HepG2 (cell line): ENCODE measurements at regions not wholly inside any gene's neighbourhood (a gene's known extent, or its start where the extent isn't known, plus 50 kb on each side); places are given as distances from the start of the nearest gene placed in this dataset.
A peak's percentile ranks its signal among the peaks of the same experiment; 100 is the strongest.

ENCODE experiments used
- CREB3 ChIP-seq: sonication (generic); formaldehyde crosslinking; IDR thresholded peaks from 2 replicates; pipeline ENCODE4 v1.5.0; 2020; ENCODE audit warnings: missing genetic modification reagents
- FOXA3 ChIP-seq: IDR thresholded peaks from 2 replicates; pipeline ENCODE4 v1.6.1; 2016; ENCODE audit warnings: missing genetic modification reagents, missing compliant biosample characterization
- HNF4A ChIP-seq: sonication (generic); formaldehyde crosslinking; IDR thresholded peaks from 2 replicates; pipeline ENCODE4 v1.4.0; 2020; ENCODE audit warnings: missing genetic modification reagents
- MAFF ChIP-seq: IDR thresholded peaks from 2 replicates; pipeline ENCODE4 v1.6.1; 2011; ENCODE audit warnings: low read depth, low read length, improper control_type of control experiment
- MAFK ChIP-seq, 2 experiments: IDR thresholded peaks in 1 of 2; conservative IDR thresholded peaks in 1 of 2; 2 replicates each; pipeline ENCODE4 v1.6.1; 2011; ENCODE audit warnings: improper control_type of control experiment in 2 of 2, low read length in 2 of 2
- RARA ChIP-seq: IDR thresholded peaks from 2 replicates; pipeline ENCODE4 v1.6.1; 2016; ENCODE audit warnings: missing genetic modification reagents, missing compliant biosample characterization
- RNF2 ChIP-seq: fragments of 450-650 bp; conservative IDR thresholded peaks from 2 replicates; pipeline ENCODE4 v1.6.1; 2016; ENCODE audit warnings: low read depth
- SALL1 ChIP-seq: sonication (generic); formaldehyde crosslinking; IDR thresholded peaks from 2 replicates; pipeline ENCODE4 v1.8.0; 2022; ENCODE audit warnings: mild to moderate bottlenecking, missing genetic modification reagents
- SOX13 ChIP-seq, 3 experiments: fragments of 450-650 bp in 1 of 3; sonication (generic) in 1 of 3; formaldehyde crosslinking in 1 of 3; IDR thresholded peaks in 2 of 3; conservative IDR thresholded peaks in 1 of 3; 2 replicates each; pipeline versions ENCODE4 v1.5.0 to v1.6.1; 2016 to 2020; ENCODE audit warnings: antibody characterized with exemption in 1 of 3, mild to moderate bottlenecking in 1 of 3, missing compliant biosample characterization in 1 of 3, missing genetic modification reagents in 1 of 3, moderate library complexity in 1 of 3
- SOX5 ChIP-seq: IDR thresholded peaks from 2 replicates; pipeline ENCODE4 v1.6.1; 2016; ENCODE audit warnings: borderline replicate concordance
- TCF7 ChIP-seq: sonication (generic); IDR thresholded peaks from 2 replicates; pipeline ENCODE4 v1.6.1; 2016; ENCODE audit warnings: antibody characterized with exemption, low read depth
- ZKSCAN8 ChIP-seq: IDR thresholded peaks from 2 replicates; pipeline ENCODE4 v1.6.1; 2016; ENCODE audit warnings: borderline replicate concordance, missing genetic modification reagents, missing compliant biosample characterization
- ZNF12 ChIP-seq: sonication (generic); formaldehyde crosslinking; IDR thresholded peaks from 2 replicates; pipeline ENCODE4 v1.5.0; 2020; ENCODE audit warnings: missing genetic modification reagents
- ZNF556 ChIP-seq: sonication (generic); formaldehyde crosslinking; IDR thresholded peaks from 2 replicates; pipeline ENCODE4 v1.4.0; 2020; ENCODE audit warnings: mild to moderate bottlenecking, missing genetic modification reagents, borderline replicate concordance
- ZNF567 ChIP-seq: sonication (generic); formaldehyde crosslinking; IDR thresholded peaks from 2 replicates; pipeline ENCODE4 v1.8.1; 2023; ENCODE audit warnings: mild to moderate bottlenecking, missing genetic modification reagents, borderline replicate concordance
- ZNF607 ChIP-seq: sonication (generic); formaldehyde crosslinking; IDR thresholded peaks from 2 replicates; pipeline ENCODE4 v1.5.1; 2020; ENCODE audit warnings: missing genetic modification reagents, mild to moderate bottlenecking, borderline replicate concordance
- ZNF629 ChIP-seq: sonication (generic); formaldehyde crosslinking; conservative IDR thresholded peaks from 2 replicates; pipeline ENCODE4 v1.5.0; 2020; ENCODE audit warnings: missing genetic modification reagents
- ZNF660 ChIP-seq: sonication (generic); formaldehyde crosslinking; IDR thresholded peaks from 2 replicates; pipeline ENCODE4 v1.5.1; 2020; ENCODE audit warnings: mild to moderate bottlenecking, low read depth, missing genetic modification reagents, borderline replicate concordance
- TF ChIP-seq, protein P1 (sequence below): sonication (generic); formaldehyde crosslinking; conservative IDR thresholded peaks from 2 replicates; pipeline ENCODE4 v1.4.0; 2020; ENCODE audit warnings: mild to moderate bottlenecking, missing genetic modification reagents, moderate library complexity
- TF ChIP-seq, protein P2 (sequence below): IDR thresholded peaks from 2 replicates; pipeline ENCODE4 v1.6.1; 2012; ENCODE audit warnings: low read depth, low read length, improper control_type of control experiment
- TF ChIP-seq, protein P3 (sequence below): IDR thresholded peaks from 2 replicates; pipeline ENCODE4 v1.4.0; 2020; ENCODE audit warnings: mild to moderate bottlenecking, missing genetic modification reagents

GRCh38 chr6:53431704-53432103, 83.0 kb upstream of the ELOVL5 start (continued):
- TF ChIP-seq, protein P1, sequence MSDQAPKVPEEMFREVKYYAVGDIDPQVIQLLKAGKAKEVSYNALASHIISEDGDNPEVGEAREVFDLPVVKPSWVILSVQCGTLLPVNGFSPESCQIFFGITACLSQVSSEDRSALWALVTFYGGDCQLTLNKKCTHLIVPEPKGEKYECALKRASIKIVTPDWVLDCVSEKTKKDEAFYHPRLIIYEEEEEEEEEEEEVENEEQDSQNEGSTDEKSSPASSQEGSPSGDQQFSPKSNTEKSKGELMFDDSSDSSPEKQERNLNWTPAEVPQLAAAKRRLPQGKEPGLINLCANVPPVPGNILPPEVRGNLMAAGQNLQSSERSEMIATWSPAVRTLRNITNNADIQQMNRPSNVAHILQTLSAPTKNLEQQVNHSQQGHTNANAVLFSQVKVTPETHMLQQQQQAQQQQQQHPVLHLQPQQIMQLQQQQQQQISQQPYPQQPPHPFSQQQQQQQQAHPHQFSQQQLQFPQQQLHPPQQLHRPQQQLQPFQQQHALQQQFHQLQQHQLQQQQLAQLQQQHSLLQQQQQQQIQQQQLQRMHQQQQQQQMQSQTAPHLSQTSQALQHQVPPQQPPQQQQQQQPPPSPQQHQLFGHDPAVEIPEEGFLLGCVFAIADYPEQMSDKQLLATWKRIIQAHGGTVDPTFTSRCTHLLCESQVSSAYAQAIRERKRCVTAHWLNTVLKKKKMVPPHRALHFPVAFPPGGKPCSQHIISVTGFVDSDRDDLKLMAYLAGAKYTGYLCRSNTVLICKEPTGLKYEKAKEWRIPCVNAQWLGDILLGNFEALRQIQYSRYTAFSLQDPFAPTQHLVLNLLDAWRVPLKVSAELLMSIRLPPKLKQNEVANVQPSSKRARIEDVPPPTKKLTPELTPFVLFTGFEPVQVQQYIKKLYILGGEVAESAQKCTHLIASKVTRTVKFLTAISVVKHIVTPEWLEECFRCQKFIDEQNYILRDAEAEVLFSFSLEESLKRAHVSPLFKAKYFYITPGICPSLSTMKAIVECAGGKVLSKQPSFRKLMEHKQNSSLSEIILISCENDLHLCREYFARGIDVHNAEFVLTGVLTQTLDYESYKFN (CRISPR knock-in tag) = 0 out of 2 replicates have a peak, but pooled peaks have one; percentile 18
- TF ChIP-seq, protein P2, sequence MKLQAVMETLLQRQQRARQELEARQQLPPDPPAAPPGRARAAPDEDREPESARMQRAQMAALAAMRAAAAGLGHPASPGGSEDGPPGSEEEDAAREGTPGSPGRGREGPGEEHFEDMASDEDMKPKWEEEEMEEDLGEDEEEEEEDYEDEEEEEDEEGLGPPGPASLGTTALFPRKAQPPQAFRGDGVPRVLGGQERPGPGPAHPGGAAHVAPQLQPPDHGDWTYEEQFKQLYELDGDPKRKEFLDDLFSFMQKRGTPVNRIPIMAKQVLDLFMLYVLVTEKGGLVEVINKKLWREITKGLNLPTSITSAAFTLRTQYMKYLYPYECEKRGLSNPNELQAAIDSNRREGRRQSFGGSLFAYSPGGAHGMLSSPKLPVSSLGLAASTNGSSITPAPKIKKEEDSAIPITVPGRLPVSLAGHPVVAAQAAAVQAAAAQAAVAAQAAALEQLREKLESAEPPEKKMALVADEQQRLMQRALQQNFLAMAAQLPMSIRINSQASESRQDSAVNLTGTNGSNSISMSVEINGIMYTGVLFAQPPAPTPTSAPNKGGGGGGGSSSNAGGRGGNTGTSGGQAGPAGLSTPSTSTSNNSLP = no peak
- TF ChIP-seq SOX5 (CRISPR knock-in tag) (0 out of 2 replicates have a peak, but pooled peaks have one; percentile 24), ZNF12 (CRISPR knock-in tag) (peak; percentile 73), RARA (peak; percentile 60), MAFK (conservative IDR thresholded peaks at IDR 0.05 in 1 of 2, IDR thresholded peaks at IDR 0.05 in 1 of 2; ENCODE audit: low read length in 2 of 2) (peak; percentile 56 to 67), SALL1 (CRISPR knock-in tag) (peak; percentile 20; the same call in 1 of the 2 replicates), RNF2 (no peak), ZNF629 (CRISPR knock-in tag) (no peak), FOXA3 (CRISPR knock-in tag) (peak; percentile 31; the same call in 1 of the 2 replicates), ZNF567 (no peak), ZNF556 (CRISPR knock-in tag) (0 out of 2 replicates have a peak, but pooled peaks have one; percentile 44), MAFF (peak; percentile 30), TCF7 (no peak), ZNF660 (no peak), ZKSCAN8 (no peak), HNF4A (CRISPR knock-in tag) (no peak), ZNF607 (CRISPR knock-in tag) (0 out of 2 replicates have a peak, but pooled peaks have one; percentile 68), CREB3 (CRISPR knock-in tag) (no peak), SOX13 (IDR thresholded peaks at IDR 0.05) (no peak), SOX13 (CRISPR knock-in tag; conservative IDR thresholded peaks at IDR 0.05 in 1 of 2, IDR thresholded peaks at IDR 0.05 in 1 of 2) (peak in 1 of 2 experiments; percentile 27; a peak in 1 of 4 replicates)
- TF ChIP-seq, protein P3, sequence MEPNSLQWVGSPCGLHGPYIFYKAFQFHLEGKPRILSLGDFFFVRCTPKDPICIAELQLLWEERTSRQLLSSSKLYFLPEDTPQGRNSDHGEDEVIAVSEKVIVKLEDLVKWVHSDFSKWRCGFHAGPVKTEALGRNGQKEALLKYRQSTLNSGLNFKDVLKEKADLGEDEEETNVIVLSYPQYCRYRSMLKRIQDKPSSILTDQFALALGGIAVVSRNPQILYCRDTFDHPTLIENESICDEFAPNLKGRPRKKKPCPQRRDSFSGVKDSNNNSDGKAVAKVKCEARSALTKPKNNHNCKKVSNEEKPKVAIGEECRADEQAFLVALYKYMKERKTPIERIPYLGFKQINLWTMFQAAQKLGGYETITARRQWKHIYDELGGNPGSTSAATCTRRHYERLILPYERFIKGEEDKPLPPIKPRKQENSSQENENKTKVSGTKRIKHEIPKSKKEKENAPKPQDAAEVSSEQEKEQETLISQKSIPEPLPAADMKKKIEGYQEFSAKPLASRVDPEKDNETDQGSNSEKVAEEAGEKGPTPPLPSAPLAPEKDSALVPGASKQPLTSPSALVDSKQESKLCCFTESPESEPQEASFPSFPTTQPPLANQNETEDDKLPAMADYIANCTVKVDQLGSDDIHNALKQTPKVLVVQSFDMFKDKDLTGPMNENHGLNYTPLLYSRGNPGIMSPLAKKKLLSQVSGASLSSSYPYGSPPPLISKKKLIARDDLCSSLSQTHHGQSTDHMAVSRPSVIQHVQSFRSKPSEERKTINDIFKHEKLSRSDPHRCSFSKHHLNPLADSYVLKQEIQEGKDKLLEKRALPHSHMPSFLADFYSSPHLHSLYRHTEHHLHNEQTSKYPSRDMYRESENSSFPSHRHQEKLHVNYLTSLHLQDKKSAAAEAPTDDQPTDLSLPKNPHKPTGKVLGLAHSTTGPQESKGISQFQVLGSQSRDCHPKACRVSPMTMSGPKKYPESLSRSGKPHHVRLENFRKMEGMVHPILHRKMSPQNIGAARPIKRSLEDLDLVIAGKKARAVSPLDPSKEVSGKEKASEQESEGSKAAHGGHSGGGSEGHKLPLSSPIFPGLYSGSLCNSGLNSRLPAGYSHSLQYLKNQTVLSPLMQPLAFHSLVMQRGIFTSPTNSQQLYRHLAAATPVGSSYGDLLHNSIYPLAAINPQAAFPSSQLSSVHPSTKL (CRISPR knock-in tag) = 0 out of 2 replicates have a peak, but pooled peaks have one; percentile 26
